DMS114 treated with DMSO at 0.1 percent for 48 hours (cell line): ENCODE measurements at regions not wholly inside any gene's neighbourhood (a gene's known extent, or its start where the extent isn't known, plus 50 kb on each side); places are given as distances from the start of the nearest gene placed in this dataset.
"Not testable (repeated sequence)": the region's sequence is repeated elsewhere in the genome, so short reads cannot be mapped to it uniquely, and the experiment has no call there.

Source experiments
- DNase-seq: peaks from one replicate; lab custom pipeline; 2025; ENCODE audit not compliant: unreplicated experiment; lab: John Stamatoyannopoulos, UW

GRCh38 chr6:14765721-14766390 lies 480.0 kb upstream of the JARID2 start:
- no peak for DNase-seq

DNA sequence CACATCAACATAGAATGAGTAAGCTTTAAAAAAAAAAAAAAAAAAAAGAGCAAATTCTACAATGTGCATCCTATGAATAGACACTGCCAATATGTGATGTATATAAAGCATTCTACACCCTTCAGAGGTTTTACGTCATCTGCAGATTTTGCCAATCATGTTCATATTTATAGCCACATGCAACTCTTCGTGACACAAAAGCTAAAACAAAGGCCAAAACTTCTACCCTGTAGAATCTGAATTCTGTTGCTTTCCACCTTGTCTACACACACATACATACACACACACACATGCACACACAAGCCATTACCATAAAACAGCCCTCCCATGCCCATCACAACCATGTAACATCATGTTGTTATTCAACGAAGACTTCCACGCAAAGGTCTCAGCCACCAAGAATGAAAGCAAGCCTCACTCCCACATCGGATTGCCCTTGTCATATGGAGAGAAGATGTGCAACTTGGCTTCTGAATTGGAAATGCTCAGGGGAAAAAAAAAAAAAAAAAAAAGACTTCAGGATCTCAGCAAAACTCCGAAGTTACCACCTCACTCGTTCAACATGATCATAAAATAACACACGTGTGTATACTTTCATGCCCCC lies 479.4 kb upstream of the JARID2 start:
- DNase-seq, result no peak

DNA sequence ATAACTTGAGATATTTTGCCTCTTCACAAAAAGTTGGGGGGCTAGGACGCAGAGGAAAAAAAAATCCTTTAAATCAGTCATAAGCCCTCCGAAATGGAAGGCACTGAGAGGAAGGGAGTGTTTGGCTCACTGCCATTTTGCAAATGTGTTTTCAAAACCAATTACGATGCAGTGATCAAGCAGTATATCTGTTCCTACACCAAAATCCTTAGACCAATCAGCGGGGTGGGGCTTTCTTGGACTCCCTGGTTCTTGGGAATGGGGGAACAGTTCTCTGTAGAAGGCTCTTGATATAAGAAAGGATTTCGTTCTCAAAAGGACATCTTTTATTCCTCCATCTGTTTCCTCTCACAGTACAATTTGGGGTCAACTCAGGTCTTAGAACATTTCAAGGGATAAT lies 478.6 kb upstream of the JARID2 start:
- no peak for DNase-seq

- no peak for DNase-seq
Measured at GRCh38 chr6:14770040-14770439, 475.8 kb upstream of the JARID2 start.

DNA sequence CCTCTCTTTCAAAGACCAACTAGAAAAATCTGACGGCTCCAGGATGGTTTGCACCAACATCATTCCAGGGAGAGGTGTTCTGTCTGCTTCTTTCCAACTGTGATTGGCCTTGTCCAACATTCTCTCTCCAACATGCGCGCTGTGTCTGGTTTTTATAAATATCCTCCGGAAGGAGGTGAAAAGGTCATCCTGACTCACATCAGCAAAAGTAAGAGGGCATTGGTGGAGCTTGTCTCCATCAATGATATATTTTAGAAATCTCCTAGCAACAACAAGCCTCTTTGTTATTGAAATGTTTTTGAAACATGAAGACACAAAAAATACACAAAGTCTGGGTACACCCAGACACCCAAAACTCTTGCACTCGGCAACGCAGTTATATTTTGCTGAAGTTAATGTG lies 475.3 kb upstream of the JARID2 start:
- no peak for DNase-seq

- no peak for DNase-seq
Measured at GRCh38 chr6:14771016-14771415, 474.9 kb upstream of the JARID2 start.

- no peak for DNase-seq
Measured at GRCh38 chr6:14772188-14772587, 473.7 kb upstream of the JARID2 start.

GRCh38 chr6:14775528-14775927 lies 470.3 kb upstream of the JARID2 start:
- no peak for DNase-seq

DNA sequence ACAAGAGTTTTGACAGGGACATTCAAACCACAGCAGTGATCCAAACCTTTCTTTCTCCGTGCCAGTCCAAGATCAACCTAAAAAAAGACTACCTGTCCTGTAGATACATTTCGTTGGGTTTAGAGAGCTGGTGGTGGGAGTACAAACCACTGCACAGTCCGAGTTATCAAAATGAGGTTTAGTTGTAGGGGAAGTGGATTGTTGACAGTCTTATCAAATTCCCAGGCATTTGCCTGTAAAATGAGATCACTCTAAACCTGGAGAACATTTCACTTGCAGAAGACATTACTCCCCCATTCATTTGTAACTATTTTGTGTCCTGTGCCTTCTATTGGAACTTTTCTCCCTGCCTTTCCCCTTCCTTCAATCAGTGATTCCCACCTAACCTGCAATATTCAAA lies 469.6 kb upstream of the JARID2 start:
- DNase-seq, result no peak

DNA sequence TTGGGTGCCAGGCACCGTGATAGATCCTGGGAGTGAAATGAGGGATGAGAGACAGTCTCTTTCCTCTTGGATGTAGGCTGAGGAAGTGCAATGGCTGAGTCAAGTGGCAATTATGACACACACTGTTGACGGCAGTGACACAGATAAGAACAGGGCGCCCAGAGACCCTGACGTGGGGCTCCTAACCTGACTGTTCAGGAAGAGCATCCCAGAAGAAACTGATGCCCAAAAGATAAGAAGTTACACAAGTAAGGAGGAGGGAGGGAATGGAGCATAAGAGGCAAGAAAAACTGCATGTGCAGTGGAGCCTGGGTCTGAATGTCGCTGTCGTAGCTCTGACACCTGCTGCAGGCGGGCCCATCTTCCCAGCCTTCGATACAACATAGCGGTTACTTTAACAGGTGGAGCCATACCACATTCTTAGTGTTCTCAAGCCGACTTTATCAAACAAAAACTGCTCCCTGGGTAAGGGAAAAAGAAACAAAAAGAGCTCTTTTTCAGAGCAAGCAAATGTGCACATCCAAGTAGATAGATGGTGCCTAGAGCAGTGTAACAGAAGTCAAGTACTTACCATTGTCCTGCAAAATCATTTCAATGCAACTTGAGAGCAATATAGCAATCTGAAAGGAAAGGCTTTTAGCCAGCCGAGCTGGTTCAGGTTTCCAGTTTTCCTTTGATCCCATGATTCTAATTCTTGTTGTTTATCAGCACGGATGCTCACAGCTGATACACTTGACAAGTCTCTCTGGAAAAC lies 463.9 kb upstream of the JARID2 start:
- DNase-seq, result no peak

DNA sequence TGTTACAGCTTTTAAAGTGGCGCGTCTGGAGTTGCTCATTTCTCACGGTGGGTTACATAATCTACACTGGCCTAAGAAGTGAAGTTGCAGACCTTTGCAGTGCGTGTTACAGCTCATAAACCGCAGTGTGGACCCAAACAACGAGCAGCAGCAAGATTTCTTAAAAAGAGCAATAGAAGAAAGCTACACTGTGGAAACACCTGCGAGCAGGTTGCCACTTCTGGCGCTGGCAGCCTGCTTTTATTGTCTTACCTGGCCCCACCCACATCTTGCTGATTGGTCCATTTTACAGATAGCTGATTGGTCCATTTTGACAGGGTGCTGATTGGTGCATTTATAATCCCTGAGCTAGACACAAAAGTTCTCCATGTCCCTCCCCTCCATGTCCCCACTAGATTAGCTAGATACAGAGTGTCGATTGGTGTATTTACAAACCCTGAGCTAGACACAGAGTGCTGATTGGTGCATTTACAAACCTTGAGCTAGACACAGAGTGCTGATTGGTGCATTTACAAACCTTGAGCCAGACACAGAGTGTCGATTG lies 462.9 kb upstream of the JARID2 start:
- not testable (repeated sequence) for DNase-seq

- no peak for DNase-seq
Measured at GRCh38 chr6:14783594-14783993, 462.3 kb upstream of the JARID2 start.

DNA sequence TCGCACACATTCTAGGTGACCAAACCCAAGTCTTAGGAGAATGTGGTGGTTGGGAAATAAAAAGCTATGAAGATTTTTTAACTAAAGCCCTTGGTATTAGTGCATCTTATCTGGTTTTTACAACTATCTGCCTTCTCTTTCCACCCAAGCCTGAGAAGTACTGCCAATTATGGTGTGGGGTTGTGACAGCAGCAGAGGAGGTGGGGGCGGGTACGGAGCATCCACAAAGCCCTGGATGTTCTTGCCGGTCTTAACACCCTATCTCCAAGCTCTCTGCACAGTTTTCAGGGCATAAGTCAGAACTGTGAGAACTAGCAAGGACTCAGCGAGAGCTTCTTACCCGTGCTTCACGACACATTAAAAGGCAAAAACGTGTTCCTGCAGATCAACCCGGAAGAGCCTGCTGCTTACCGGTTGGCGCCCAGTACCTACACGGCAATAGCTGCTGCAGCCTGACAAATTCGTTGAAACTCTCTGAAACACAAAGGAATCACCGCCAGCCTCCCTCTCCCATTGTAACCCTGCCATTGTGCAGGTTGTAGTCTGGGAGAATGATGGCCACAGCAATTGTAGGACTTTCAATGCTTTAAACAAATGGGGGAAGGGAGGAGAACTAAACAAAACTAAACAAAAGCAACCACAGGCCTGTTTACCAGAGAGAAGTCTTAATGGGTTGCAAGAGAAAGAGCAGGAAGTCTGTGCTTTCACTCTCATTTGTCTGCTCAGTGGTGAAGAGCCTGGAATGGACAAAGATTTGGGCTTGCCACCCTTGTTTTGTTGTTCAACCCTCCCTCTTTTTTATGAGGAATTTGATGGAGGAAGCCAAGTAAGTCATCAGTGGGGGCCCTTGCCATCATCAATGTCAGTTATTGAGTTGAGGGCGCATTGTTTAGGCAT lies 461.0 kb upstream of the JARID2 start:
- no peak for DNase-seq

- no peak for DNase-seq
Measured at GRCh38 chr6:14785493-14785790, 460.4 kb upstream of the JARID2 start.

- DNase-seq, result no peak
Measured at GRCh38 chr6:14786008-14786407, 459.9 kb upstream of the JARID2 start.

GRCh38 chr6:14786455-14786854 lies 459.4 kb upstream of the JARID2 start:
- no peak for DNase-seq

GRCh38 chr6:14787250-14787649 lies 458.6 kb upstream of the JARID2 start:
- no peak for DNase-seq

DNA sequence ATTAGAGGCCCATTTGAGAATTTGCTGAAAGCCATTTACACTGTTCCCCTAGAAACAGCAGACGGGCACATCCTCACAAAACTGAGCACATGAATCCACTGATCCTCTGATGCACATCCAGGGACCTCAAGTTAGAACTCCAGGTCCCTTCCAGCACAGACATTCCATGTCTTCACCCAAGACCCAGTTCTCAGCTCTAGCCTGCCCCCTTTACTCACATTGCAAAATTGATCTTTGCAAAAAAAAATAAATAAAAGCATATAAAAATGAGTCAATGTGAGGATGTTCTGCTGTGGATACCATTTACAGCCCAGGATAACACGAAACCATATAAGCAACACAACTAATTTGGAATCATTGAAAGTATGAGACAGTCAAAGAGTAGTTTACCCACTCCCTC lies 458.2 kb upstream of the JARID2 start:
- no peak for DNase-seq

DNA sequence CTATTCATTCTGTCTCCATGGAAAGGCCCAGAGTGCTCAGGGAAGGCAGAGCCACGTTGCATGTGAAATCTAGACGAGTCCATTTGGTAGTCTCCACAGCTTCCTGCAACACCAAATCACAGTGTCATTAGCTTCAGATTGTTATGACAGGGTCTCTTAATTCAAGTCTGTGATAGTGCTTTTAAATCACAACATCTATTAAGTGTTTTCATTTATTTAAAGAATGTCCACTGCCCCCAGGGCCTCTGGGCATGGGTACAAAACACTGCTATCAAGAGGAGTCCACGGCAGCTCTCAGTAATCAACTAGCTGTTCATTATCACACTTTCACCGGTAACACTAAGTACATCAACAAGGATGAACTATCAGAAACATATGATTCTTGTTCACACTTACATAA lies 455.9 kb upstream of the JARID2 start:
- no peak for DNase-seq

DNA sequence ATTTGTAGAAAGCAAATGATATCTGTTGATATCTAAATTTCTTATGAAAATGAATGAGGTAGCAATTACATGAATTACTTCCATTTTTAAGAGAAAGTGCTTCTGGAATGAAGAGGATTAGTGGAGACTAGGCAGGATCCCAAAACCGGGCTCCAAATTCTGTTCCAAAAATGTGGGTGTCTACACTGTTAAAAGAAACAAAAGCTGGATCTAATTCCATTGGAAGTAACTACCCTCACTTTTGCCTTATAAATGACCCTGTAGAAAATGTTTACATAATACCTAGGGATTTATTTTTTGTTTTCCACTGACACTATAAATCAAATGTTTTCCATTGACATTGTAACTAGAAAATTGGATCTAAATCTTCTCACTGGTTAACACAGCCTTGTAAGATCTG lies 454.9 kb upstream of the JARID2 start:
- DNase-seq, result no peak

- DNase-seq, result no peak
Measured at GRCh38 chr6:14791526-14791925, 454.3 kb upstream of the JARID2 start.
